Neural progenitor cell (in vitro differentiated cells): ENCODE measurements at regions not wholly inside any gene's neighbourhood (a gene's known extent, or its start where the extent isn't known, plus 50 kb on each side); places are given as distances from the start of the nearest gene placed in this dataset.

Experiments
- CTCF ChIP-seq: fragments of 200-600 bp; sonication (generic); IDR thresholded peaks from 2 replicates; pipeline ENCODE4 v1.5.1; 2017; ENCODE audit warnings: antibody characterized with exemption, mild to moderate bottlenecking
- EZH2 ChIP-seq: fragments of 200-600 bp; sonication (generic); IDR thresholded peaks from 2 replicates; pipeline ENCODE4 v1.6.1; 2017; ENCODE audit warnings: antibody characterized with exemption, mild to moderate bottlenecking, moderate library complexity
- EZH2phosphoT487 ChIP-seq: fragments of 200-600 bp; sonication (generic); IDR thresholded peaks from 2 replicates; pipeline ENCODE4 v1.6.1; 2017; ENCODE audit warnings: antibody characterized with exemption

- TF ChIP-seq CTCF (no peak), EZH2 (no peak), EZH2phosphoT487 (no peak)
Measured at GRCh38 chr21:33155005-33155404, 74.7 kb upstream of the IFNAR2 start.
